Neural progenitor cell (in vitro differentiated cells): ENCODE measurements at regions not wholly inside any gene's neighbourhood (a gene's known extent, or its start where the extent isn't known, plus 50 kb on each side); places are given as distances from the start of the nearest gene placed in this dataset.
A peak's percentile ranks its signal among the peaks of the same experiment; 100 is the strongest.

Experiments
- DNase-seq: peaks from one replicate; pipeline ENCODE4 v3.0.0-alpha.2; 2016; ENCODE audit warnings: low spot score
- H2AFZ ChIP-seq: fragments of 200-600 bp; sonication (generic); replicated peaks from 2 replicates; pipeline ENCODE4 v1.6.1; 2016; ENCODE audit warnings: antibody characterized with exemption
- H3F3A ChIP-seq: fragments of 200-600 bp; sonication (generic); 2 replicates; pipeline ENCODE4 v1.6.1; 2016; ENCODE audit warnings: antibody characterized with exemption, low read depth
- H3K27ac ChIP-seq: fragments of 200-600 bp; sonication (generic); 2 replicates; pipeline ENCODE4 v1.5.1; 2016; ENCODE audit warnings: mild to moderate bottlenecking
- H3K27me3 ChIP-seq: fragments of 200-600 bp; sonication (generic); 2 replicates; pipeline ENCODE4 v1.6.1; 2016; ENCODE audit warnings: mild to moderate bottlenecking, moderate library complexity
- H3K36me3 ChIP-seq: fragments of 200-600 bp; sonication (generic); 2 replicates; pipeline ENCODE4 v1.5.1; 2016
- H3K4me1 ChIP-seq: fragments of 200-600 bp; sonication (generic); 2 replicates; pipeline ENCODE4 v1.6.1; 2016; ENCODE audit warnings: mixed run types
- H3K4me2 ChIP-seq: fragments of 200-600 bp; sonication (generic); 2 replicates; pipeline ENCODE4 v1.6.1; 2016
- H3K4me3 ChIP-seq: fragments of 200-600 bp; sonication (generic); 2 replicates; pipeline ENCODE4 v1.5.1; 2016
- H3K79me2 ChIP-seq: fragments of 200-600 bp; sonication (generic); 2 replicates; pipeline ENCODE4 v1.6.1; 2016; ENCODE audit warnings: low read depth
- H3K9ac ChIP-seq: fragments of 200-600 bp; sonication (generic); 2 replicates; pipeline ENCODE4 v1.6.1; 2016
- H3K9me3 ChIP-seq: fragments of 200-600 bp; sonication (generic); 2 replicates; pipeline ENCODE4 v1.5.1; 2016; ENCODE audit warnings: low read depth
- H4K20me1 ChIP-seq: fragments of 200-600 bp; sonication (generic); 2 replicates; pipeline ENCODE4 v1.6.1; 2016; ENCODE audit warnings: low read depth
- H3K27ac Mint-ChIP-seq: 3 replicates; pipeline ENCODE4 v1.8.0; 2021; ENCODE audit warnings: mixed read lengths
- H3K27me3 Mint-ChIP-seq: 2 replicates; pipeline ENCODE4 v1.8.0; 2022; ENCODE audit warnings: low read depth, mild to moderate bottlenecking, inconsistent platforms, moderate library complexity, mixed read lengths; ENCODE audit not compliant: insufficient read depth
- H3K36me3 Mint-ChIP-seq: 3 replicates; pipeline ENCODE4 v1.8.0; 2021; ENCODE audit warnings: mixed read lengths
- H3K4me1 Mint-ChIP-seq: 3 replicates; pipeline ENCODE4 v1.8.0; 2021; ENCODE audit warnings: mixed read lengths
- H3K4me3 Mint-ChIP-seq: 3 replicates; pipeline ENCODE4 v1.8.0; 2021; ENCODE audit warnings: mild to moderate bottlenecking, moderate library complexity, mixed read lengths
- H3K9me3 Mint-ChIP-seq: 3 replicates; pipeline ENCODE4 v1.8.0; 2020; ENCODE audit warnings: mixed read lengths
- EZH2 ChIP-seq: fragments of 200-600 bp; sonication (generic); IDR thresholded peaks from 2 replicates; pipeline ENCODE4 v1.6.1; 2017; ENCODE audit warnings: antibody characterized with exemption, mild to moderate bottlenecking, moderate library complexity
- EZH2phosphoT487 ChIP-seq: fragments of 200-600 bp; sonication (generic); IDR thresholded peaks from 2 replicates; pipeline ENCODE4 v1.6.1; 2017; ENCODE audit warnings: antibody characterized with exemption
- TF ChIP-seq, protein P1 (sequence below): fragments of 200-600 bp; sonication (generic); IDR thresholded peaks from 2 replicates; pipeline ENCODE4 v1.5.1; 2017; ENCODE audit warnings: antibody characterized with exemption, mild to moderate bottlenecking

DNA sequence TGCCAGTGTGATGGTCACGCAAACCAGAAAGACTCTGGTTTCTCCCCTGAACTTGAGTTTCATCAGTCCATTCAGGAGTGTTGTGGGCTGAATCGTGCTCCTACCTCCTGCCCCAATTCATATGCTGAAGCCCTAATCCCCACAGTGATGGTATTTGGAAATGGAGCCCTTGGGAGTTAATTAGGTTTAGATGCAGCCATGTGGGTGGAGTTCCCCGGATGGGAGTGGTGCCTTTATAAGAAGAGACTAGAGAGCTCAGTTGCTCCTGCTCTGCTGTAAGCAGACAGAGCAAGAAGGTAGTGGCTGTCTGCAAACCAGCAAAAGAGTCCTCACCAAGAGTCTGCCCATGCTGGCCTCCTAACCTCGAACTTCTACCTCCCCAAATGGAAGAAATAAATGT, 160.3 kb upstream of the DYNLRB2 start:
- Histone ChIP-seq H3F3A (no peaks in the 10 kb centered on the region), H3K27me3 (no peaks in the 10 kb centered on the region), H3K4me2 (no peak overlapping the region), H3K4me1 (peaks cover 7% of the 10 kb centered on the region), H3K9me3 (no peaks in the 10 kb centered on the region), H4K20me1 (no peaks in the 10 kb centered on the region), H3K27ac (no peak overlapping the region), H3K36me3 (no peaks in the 10 kb centered on the region), H3K79me2 (no peaks in the 10 kb centered on the region), H3K4me3 (no peak overlapping the region), H2AFZ (no peak overlapping the region), H3K9ac (no peak overlapping the region)
- H3K9me3 Mint-ChIP-seq, result no peaks in the 10 kb centered on the region
- peaks cover 2% of the 10 kb centered on the region for H3K27me3 Mint-ChIP-seq
- no peaks in the 10 kb centered on the region for H3K36me3 Mint-ChIP-seq
- no peak overlapping the region for H3K4me3 Mint-ChIP-seq
- DNase-seq, result peak; percentile 40
- peaks cover 5% of the 10 kb centered on the region for H3K4me1 Mint-ChIP-seq
- TF ChIP-seq, protein P1, sequence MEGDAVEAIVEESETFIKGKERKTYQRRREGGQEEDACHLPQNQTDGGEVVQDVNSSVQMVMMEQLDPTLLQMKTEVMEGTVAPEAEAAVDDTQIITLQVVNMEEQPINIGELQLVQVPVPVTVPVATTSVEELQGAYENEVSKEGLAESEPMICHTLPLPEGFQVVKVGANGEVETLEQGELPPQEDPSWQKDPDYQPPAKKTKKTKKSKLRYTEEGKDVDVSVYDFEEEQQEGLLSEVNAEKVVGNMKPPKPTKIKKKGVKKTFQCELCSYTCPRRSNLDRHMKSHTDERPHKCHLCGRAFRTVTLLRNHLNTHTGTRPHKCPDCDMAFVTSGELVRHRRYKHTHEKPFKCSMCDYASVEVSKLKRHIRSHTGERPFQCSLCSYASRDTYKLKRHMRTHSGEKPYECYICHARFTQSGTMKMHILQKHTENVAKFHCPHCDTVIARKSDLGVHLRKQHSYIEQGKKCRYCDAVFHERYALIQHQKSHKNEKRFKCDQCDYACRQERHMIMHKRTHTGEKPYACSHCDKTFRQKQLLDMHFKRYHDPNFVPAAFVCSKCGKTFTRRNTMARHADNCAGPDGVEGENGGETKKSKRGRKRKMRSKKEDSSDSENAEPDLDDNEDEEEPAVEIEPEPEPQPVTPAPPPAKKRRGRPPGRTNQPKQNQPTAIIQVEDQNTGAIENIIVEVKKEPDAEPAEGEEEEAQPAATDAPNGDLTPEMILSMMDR, result no peak
- TF ChIP-seq EZH2phosphoT487 (no peak), EZH2 (no peak)
- no peak overlapping the region for H3K27ac Mint-ChIP-seq

DNA sequence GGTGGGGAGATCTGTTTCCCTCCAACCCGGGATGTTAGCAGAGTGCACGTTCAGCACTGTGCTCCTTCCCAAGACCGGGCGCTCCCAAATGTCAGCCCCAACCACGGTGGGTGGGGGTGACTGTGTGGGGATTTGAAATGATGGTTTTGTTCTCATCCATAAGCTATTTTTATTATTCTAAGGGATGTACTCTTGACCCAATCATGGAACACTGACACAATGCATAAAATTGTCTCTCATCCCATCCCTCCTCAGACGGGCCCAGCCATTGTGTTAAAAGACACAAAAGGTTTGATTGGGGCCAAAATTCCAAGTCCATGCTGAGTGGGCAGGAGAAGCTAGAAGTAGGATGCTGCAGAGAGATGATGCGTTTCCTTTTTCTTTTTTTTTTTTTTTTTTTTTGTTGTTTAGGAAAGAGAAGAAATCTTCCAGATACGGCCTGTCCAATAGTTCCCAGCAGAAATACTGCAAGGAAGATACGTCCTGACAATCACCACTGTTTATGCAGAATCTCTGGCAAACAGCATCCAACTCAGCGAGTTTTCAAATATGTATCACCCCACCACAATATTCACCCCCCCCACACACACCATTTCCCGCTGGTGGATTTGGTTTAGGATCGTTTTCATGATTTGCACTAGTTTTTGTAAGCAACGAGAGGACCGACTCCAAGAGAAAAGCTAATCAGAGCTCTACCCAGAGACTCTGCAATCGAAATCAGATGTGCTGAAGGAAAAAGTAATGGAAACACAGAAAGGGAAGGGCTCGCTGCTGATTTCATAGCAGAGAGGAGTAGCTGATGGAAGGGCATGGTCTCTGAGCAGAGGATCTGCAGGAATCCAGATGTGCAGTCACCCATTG, 163.5 kb upstream of the DYNLRB2 start:
- peaks cover 7% of the 10 kb centered on the region for H3F3A ChIP-seq
- peaks cover 7% of the 10 kb centered on the region for H3K9me3 ChIP-seq
- H3K9me3 Mint-ChIP-seq, result peaks cover 7% of the 10 kb centered on the region
- DNase-seq, result no peak
- H3K4me1 ChIP-seq, result peaks cover 10% of the 10 kb centered on the region
- no peak overlapping the region for H3K4me2 ChIP-seq
- peak overlapping the region; percentile 37 for H2AFZ ChIP-seq
- TF ChIP-seq, protein P1, result no peak
- TF ChIP-seq EZH2 (no peak), EZH2phosphoT487 (no peak)
- H3K9ac ChIP-seq, result no peak overlapping the region
- H3K4me1 Mint-ChIP-seq, result peaks cover 5% of the 10 kb centered on the region
- no peaks in the 10 kb centered on the region for H3K36me3 Mint-ChIP-seq
- no peaks in the 10 kb centered on the region for H4K20me1 ChIP-seq
- H3K27me3 Mint-ChIP-seq, result peaks cover 5% of the 10 kb centered on the region
- H3K27ac ChIP-seq, result no peak overlapping the region
- no peak overlapping the region for H3K4me3 Mint-ChIP-seq
- H3K4me3 ChIP-seq, result no peak overlapping the region
- H3K79me2 ChIP-seq, result no peaks in the 10 kb centered on the region
- no peak overlapping the region for H3K27ac Mint-ChIP-seq
- H3K27me3 ChIP-seq, result no peaks in the 10 kb centered on the region
- H3K36me3 ChIP-seq, result peaks cover 3% of the 10 kb centered on the region

DNA sequence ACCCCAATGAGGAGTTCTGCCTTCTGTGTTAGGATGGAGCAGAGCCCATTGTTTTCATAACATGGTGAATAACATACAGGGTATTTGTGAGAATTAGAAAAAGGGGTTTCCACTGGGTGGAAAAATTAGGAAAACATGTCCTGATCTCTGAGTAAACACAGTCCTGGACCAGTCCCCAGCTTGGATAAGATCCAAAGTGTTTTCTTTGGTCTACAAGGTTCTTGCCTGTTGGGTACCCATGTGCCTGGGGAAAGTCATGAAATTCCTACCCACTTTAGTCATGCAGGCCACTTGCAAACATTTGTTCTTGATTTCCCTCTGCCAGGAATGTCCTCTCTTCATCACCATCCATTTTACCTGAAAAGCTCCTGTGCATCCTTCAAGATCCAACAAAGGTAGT, 164.8 kb upstream of the DYNLRB2 start:
- Histone ChIP-seq H3K4me2 (no peak overlapping the region), H3K4me3 (no peak overlapping the region), H3K36me3 (peaks cover 3% of the 10 kb centered on the region), H3K9ac (no peak overlapping the region), H3K9me3 (peaks cover 7% of the 10 kb centered on the region), H3K27me3 (no peaks in the 10 kb centered on the region), H3K79me2 (no peaks in the 10 kb centered on the region), H3F3A (peaks cover 13% of the 10 kb centered on the region), H3K4me1 (peaks cover 19% of the 10 kb centered on the region), H4K20me1 (no peaks in the 10 kb centered on the region), H2AFZ (no peak overlapping the region), H3K27ac (no peak overlapping the region)
- H3K36me3 Mint-ChIP-seq, result no peaks in the 10 kb centered on the region
- no peak overlapping the region for H3K4me3 Mint-ChIP-seq
- H3K9me3 Mint-ChIP-seq, result peaks cover 7% of the 10 kb centered on the region
- TF ChIP-seq, protein P1, result no peak
- TF ChIP-seq EZH2, result no peak
- no peak for TF ChIP-seq EZH2phosphoT487
- H3K27me3 Mint-ChIP-seq, result peaks cover 5% of the 10 kb centered on the region
- DNase-seq, result no peak
- H3K27ac Mint-ChIP-seq, result no peak overlapping the region
- peaks cover 5% of the 10 kb centered on the region for H3K4me1 Mint-ChIP-seq
